OCI-LY3 (cell line): ENCODE measurements at regions not wholly inside any gene's neighbourhood (a gene's known extent, or its start where the extent isn't known, plus 50 kb on each side); places are given as distances from the start of the nearest gene placed in this dataset.

Source experiments
- H2AFZ ChIP-seq: fragments of 200-600, 300-600 bp; shearing (Covaris generic); 2 replicates; pipeline ENCODE4 v1.6.0; 2014; ENCODE audit warnings: antibody characterized with exemption, low read depth, low read length
- H3K27ac ChIP-seq: fragments of 200-600, 300-600 bp; sonication (generic); 2 replicates; pipeline ENCODE4 v1.5.1; 2014; ENCODE audit warnings: mild to moderate bottlenecking, low read length, moderate library complexity, mixed read lengths
- H3K27me3 ChIP-seq: fragments of 200-600, 300-600 bp; sonication (generic); 2 replicates; pipeline ENCODE4 v1.6.1; 2014; ENCODE audit warnings: low read depth, low read length, mixed read lengths
- H3K36me3 ChIP-seq: fragments of 200-600, 300-600 bp; sonication (generic); replicated peaks from 2 replicates; pipeline ENCODE3; 2014; ENCODE audit warnings: low read depth, low read length, mixed read lengths
- H3K4me1 ChIP-seq: fragments of 300-600, 200-600 bp; sonication (generic); 2 replicates; pipeline ENCODE4 v1.6.1; 2014; ENCODE audit warnings: low read length, mixed read lengths
- H3K4me2 ChIP-seq: fragments of 200-600, 300-600 bp; sonication (generic); 2 replicates; pipeline ENCODE4 v1.6.1; 2014; ENCODE audit warnings: low read length, mixed read lengths
- H3K4me3 ChIP-seq: fragments of 300-600, 200-600 bp; sonication (generic); 2 replicates; pipeline ENCODE4 v1.5.1; 2014; ENCODE audit warnings: antibody characterized with exemption, mild to moderate bottlenecking, low read length, moderate library complexity
- H3K79me2 ChIP-seq: fragments of 300-600, 200-600 bp; shearing (Covaris generic); 2 replicates; pipeline ENCODE4 v1.6.1; 2014; ENCODE audit warnings: mild to moderate bottlenecking, low read length, mixed read lengths
- H3K9ac ChIP-seq: fragments of 300-600, 200-600 bp; shearing (Covaris generic); 2 replicates; pipeline ENCODE4 v1.6.0; 2014; ENCODE audit warnings: mild to moderate bottlenecking, low read length, moderate library complexity
- H3K9me3 ChIP-seq: fragments of 200-600, 300-600 bp; shearing (Covaris generic); 2 replicates; pipeline ENCODE4 v1.6.1; 2014; ENCODE audit warnings: low read length, mixed read lengths; ENCODE audit not compliant: insufficient read depth
- H4K20me1 ChIP-seq: fragments of 200-600, 300-600 bp; sonication (generic); 2 replicates; pipeline ENCODE4 v1.6.1; 2016; ENCODE audit warnings: low read length, mixed read lengths; ENCODE audit not compliant: insufficient read depth
- CTCF ChIP-seq: fragments of 200-600, 300-600 bp; sonication (generic); IDR thresholded peaks from 2 replicates; pipeline ENCODE4 v1.5.1; 2014; ENCODE audit warnings: antibody characterized with exemption, low read length, low read depth
- EZH2phosphoT487 ChIP-seq: fragments of 200-600 bp; shearing (Covaris generic); IDR thresholded peaks from 2 replicates; pipeline ENCODE4 v1.6.1; 2018; ENCODE audit warnings: antibody characterized with exemption, mixed run types, low read depth

GRCh38 chrY:19644889-19645638 lies 99.5 kb downstream of the KDM5D start:
- Histone ChIP-seq H3K27me3 (no peaks in the 10 kb centered on the region), H3K36me3 (no peaks in the 10 kb centered on the region), H3K4me3 (no peak overlapping the region), H3K4me1 (no peaks in the 10 kb centered on the region), H3K27ac (no peak overlapping the region), H3K9me3 (no peaks in the 10 kb centered on the region), H2AFZ (no peak overlapping the region), H3K79me2 (no peaks in the 10 kb centered on the region), H4K20me1 (no peaks in the 10 kb centered on the region), H3K9ac (no peak overlapping the region), H3K4me2 (no peak overlapping the region)
- TF ChIP-seq CTCF (no peak), EZH2phosphoT487 (no peak)

DNA sequence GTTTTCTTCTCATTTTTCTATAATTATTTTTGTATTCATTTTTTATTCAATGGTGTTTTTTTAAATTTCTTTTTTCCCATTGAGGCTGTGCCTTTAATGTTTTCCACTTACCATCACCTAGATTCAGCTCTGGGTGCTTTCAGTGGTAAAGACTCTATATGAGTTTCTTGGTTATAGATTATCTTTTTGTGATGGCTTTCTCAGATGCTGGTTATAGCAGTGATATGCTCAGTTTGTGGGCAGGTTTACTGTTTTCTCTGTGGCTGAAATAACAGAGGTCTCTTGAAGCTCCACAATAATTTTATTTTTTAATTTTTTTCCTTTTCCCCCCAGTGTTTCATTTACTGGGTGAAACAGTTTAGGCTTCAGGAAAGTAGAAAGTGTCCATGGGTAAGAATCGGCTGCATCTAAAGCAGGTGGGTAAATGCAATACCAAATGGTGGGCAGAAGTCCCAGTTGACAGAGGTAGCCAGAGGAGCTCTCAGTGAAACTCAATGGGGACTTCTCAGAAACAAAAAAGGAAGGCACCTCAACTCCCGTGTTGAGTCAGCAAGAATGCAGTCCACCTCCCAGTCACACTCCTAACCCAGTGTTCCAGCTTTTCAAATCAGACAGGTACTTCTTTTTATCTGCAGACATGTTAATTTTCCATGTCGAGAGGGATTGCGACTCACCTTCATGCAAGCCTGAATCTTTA lies 106.7 kb downstream of the KDM5D start:
- peak overlapping the region; percentile 32; the same call in 1 of the 2 replicates for H3K4me2 ChIP-seq
- H3K9me3 ChIP-seq: no peaks in the 10 kb centered on the region
- no peak overlapping the region for H3K9ac ChIP-seq
- H3K27me3 ChIP-seq: no peaks in the 10 kb centered on the region
- H3K4me3 ChIP-seq: no peak overlapping the region
- no peaks in the 10 kb centered on the region for H3K79me2 ChIP-seq
- H3K27ac ChIP-seq: no peak overlapping the region
- peaks cover 13% of the 10 kb centered on the region for H3K4me1 ChIP-seq
- no peaks in the 10 kb centered on the region for H4K20me1 ChIP-seq
- H3K36me3 ChIP-seq: no peaks in the 10 kb centered on the region
- no peak for TF ChIP-seq CTCF
- TF ChIP-seq EZH2phosphoT487: no peak
- H2AFZ ChIP-seq: no peak overlapping the region

DNA sequence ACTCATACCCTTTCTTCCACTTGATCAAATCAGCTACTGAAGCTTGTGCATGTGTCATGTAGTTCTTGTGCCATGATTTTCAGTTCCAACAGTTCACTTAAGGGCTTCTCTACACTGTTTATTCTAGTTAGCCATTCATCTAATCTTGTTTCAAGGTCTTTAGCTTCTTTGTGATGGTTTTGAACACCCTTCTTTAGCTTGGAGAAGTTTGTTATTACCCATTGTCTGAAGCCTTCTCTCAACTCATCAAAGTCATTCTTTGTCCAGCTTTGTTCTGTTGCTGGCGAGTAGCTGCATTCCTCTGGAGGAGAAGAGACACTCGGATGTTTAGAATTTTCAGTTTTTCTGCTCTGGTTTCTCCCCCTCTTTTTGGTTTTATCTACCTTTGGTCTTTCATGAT lies 115.6 kb downstream of the KDM5D start:
- no peaks in the 10 kb centered on the region for H4K20me1 ChIP-seq
- H3K4me2 ChIP-seq: no peak overlapping the region
- no peaks in the 10 kb centered on the region for H3K9me3 ChIP-seq
- H2AFZ ChIP-seq: no peak overlapping the region
- no peaks in the 10 kb centered on the region for H3K36me3 ChIP-seq
- H3K27me3 ChIP-seq: no peaks in the 10 kb centered on the region
- no peaks in the 10 kb centered on the region for H3K4me1 ChIP-seq
- no peak for TF ChIP-seq EZH2phosphoT487
- no peak for TF ChIP-seq CTCF
- no peaks in the 10 kb centered on the region for H3K79me2 ChIP-seq
- H3K9ac ChIP-seq: no peak overlapping the region
- no peak overlapping the region for H3K4me3 ChIP-seq
- H3K27ac ChIP-seq: no peak overlapping the region

- no peak overlapping the region for H3K9ac ChIP-seq
- H3K9me3 ChIP-seq: no peaks in the 10 kb centered on the region
- H3K36me3 ChIP-seq: no peaks in the 10 kb centered on the region
- no peak overlapping the region for H3K27ac ChIP-seq
- H3K4me3 ChIP-seq: no peak overlapping the region
- H3K4me2 ChIP-seq: no peak overlapping the region
- H3K27me3 ChIP-seq: no peaks in the 10 kb centered on the region
- H3K79me2 ChIP-seq: no peaks in the 10 kb centered on the region
- no peaks in the 10 kb centered on the region for H3K4me1 ChIP-seq
- H2AFZ ChIP-seq: no peak overlapping the region
- TF ChIP-seq CTCF (no peak), EZH2phosphoT487 (no peak)
- H4K20me1 ChIP-seq: no peaks in the 10 kb centered on the region
Measured at GRCh38 chrY:19622392-19622791, 122.1 kb downstream of the KDM5D start.
